ENCODE measurements at regions not wholly inside any gene's neighbourhood (a gene's known extent, or its start where the extent isn't known, plus 50 kb on each side); places are given as distances from the start of the nearest gene placed in this dataset.

DNA sequence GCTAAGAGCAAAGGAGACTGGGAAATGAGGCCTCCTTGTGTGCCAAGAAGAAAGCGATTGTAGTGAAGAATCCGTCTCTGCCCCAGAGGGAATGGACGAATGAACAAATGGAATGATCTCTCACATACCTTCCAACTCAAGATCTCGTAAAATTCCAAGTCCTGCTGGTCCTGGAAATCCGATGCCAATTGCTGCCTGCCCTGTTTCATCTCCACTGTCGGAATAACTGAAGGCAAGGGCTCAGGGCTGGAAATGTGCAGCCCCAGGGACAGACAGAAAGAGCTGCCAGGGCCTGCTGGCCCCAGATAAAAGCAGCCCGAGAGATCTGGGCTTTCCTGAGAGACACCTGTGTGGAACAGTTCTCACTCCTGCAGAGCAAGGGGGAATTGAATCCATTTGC lies 120.9 kb downstream of the MN1 start:
- Histone ChIP-seq H3K4me3 (ENCODE audit: insufficient read depth in 1 of 2, low read depth in 1 of 2, low read length in 2 of 2) (no peak overlapping the region), H2BK5ac (ENCODE audit: low read depth, low read length, poor library complexity, severe bottlenecking) (no peak overlapping the region), H3K18ac (ENCODE audit: low read depth in 1 of 2, low read length in 2 of 2) (no peak overlapping the region), H3K79me1 (replicated peaks; ENCODE audit: low read length, poor library complexity, severe bottlenecking) (no peaks in the 10 kb centered on the region), H2BK12ac (ENCODE audit: low read length in 2 of 2) (no peak overlapping the region), H3K23ac (ENCODE audit: low read length in 2 of 2) (no peak overlapping the region), H3K14ac (ENCODE audit: low read length in 2 of 2) (no peak overlapping the region), H3K36me3 (ENCODE audit: control insufficient read depth in 1 of 2, insufficient read depth in 2 of 2, low read depth in 1 of 2, low read length in 2 of 2) (no peaks in the 10 kb centered on the region), H2AFZ (ENCODE audit: low read depth, low read length) (no peak overlapping the region), H3K4ac (ENCODE audit: low read depth in 1 of 2, low read length in 2 of 2) (no peak overlapping the region), H4K8ac (ENCODE audit: low read length) (no peak overlapping the region), H3K4me1 (ENCODE audit: control insufficient read depth, insufficient read depth, low read depth, low read length) (peaks cover 2% of the 10 kb centered on the region), H3K27ac (ENCODE audit: low read length, poor library complexity, severe bottlenecking) (no peak overlapping the region), H4K91ac (ENCODE audit: low read length) (no peak overlapping the region), H2BK15ac (ENCODE audit: low read depth, poor library complexity, severe bottlenecking) (no peak overlapping the region), H2BK120ac (ENCODE audit: low read depth, low read length) (no peak overlapping the region), H3K4me2 (ENCODE audit: low read length, poor library complexity, severe bottlenecking) (no peak overlapping the region), H3K9ac (ENCODE audit: low read length) (no peak overlapping the region), H3K27me3 (ENCODE audit: control insufficient read depth in 1 of 2, insufficient read depth in 1 of 2, low read length in 2 of 2) (peaks cover 14 to 16% of the 10 kb centered on the region in 2 experiments), H2AK5ac (ENCODE audit: low read length, severe bottlenecking) (no peak overlapping the region), H3K9me3 (ENCODE audit: control insufficient read depth, low read length) (no peaks in the 10 kb centered on the region)
- WGBS = 88% methylated on average over 7 of the region's 7 CpGs
- DNase-seq = no peak

- DNase-seq = no peak
- H3K9me3 ChIP-seq (ENCODE audit: control insufficient read depth, low read length) = no peaks in the 10 kb centered on the region
- no peak overlapping the region for H2AK5ac ChIP-seq (ENCODE audit: low read length, severe bottlenecking)
- H3K4ac ChIP-seq (ENCODE audit: low read depth in 1 of 2, low read length in 2 of 2) = no peak overlapping the region
- H3K4me2 ChIP-seq (ENCODE audit: low read length, poor library complexity, severe bottlenecking) = no peak overlapping the region
- no peaks in the 10 kb centered on the region for H3K36me3 ChIP-seq (ENCODE audit: control insufficient read depth in 1 of 2, insufficient read depth in 2 of 2, low read depth in 1 of 2, low read length in 2 of 2)
- H2BK120ac ChIP-seq (ENCODE audit: low read depth, low read length) = no peak overlapping the region
- no peak overlapping the region for H4K8ac ChIP-seq (ENCODE audit: low read length)
- no peak overlapping the region for H3K23ac ChIP-seq (ENCODE audit: low read length in 2 of 2)
- peaks cover 14 to 16% of the 10 kb centered on the region in 2 experiments for H3K27me3 ChIP-seq (ENCODE audit: control insufficient read depth in 1 of 2, insufficient read depth in 1 of 2, low read length in 2 of 2)
- 95% methylated on average over 3 of the region's 3 CpGs for WGBS
- H3K9ac ChIP-seq (ENCODE audit: low read length) = no peak overlapping the region
- no peak overlapping the region for H2BK12ac ChIP-seq (ENCODE audit: low read length in 2 of 2)
- peaks cover 2% of the 10 kb centered on the region for H3K4me1 ChIP-seq (ENCODE audit: control insufficient read depth, insufficient read depth, low read depth, low read length)
- H3K79me1 ChIP-seq (replicated peaks; ENCODE audit: low read length, poor library complexity, severe bottlenecking) = no peaks in the 10 kb centered on the region
- no peak overlapping the region for H2BK15ac ChIP-seq (ENCODE audit: low read depth, poor library complexity, severe bottlenecking)
- no peak overlapping the region for H2BK5ac ChIP-seq (ENCODE audit: low read depth, low read length, poor library complexity, severe bottlenecking)
- no peak overlapping the region for H3K27ac ChIP-seq (ENCODE audit: low read length, poor library complexity, severe bottlenecking)
- no peak overlapping the region for H3K4me3 ChIP-seq (ENCODE audit: insufficient read depth in 1 of 2, low read depth in 1 of 2, low read length in 2 of 2)
- H3K18ac ChIP-seq (ENCODE audit: low read depth in 1 of 2, low read length in 2 of 2) = no peak overlapping the region
- H2AFZ ChIP-seq (ENCODE audit: low read depth, low read length) = no peak overlapping the region
- no peak overlapping the region for H3K14ac ChIP-seq (ENCODE audit: low read length in 2 of 2)
- H4K91ac ChIP-seq (ENCODE audit: low read length) = no peak overlapping the region
Observed at GRCh38 chr22:27681037-27681436, 120.5 kb downstream of the MN1 start.

- H3K9ac ChIP-seq (ENCODE audit: low read length) = no peak overlapping the region
- peaks cover 12 to 16% of the 10 kb centered on the region in 2 experiments for H3K27me3 ChIP-seq (ENCODE audit: control insufficient read depth in 1 of 2, insufficient read depth in 1 of 2, low read length in 2 of 2)
- H4K91ac ChIP-seq (ENCODE audit: low read length) = no peak overlapping the region
- no peak overlapping the region for H2BK120ac ChIP-seq (ENCODE audit: low read depth, low read length)
- H3K4me3 ChIP-seq (ENCODE audit: insufficient read depth in 1 of 2, low read depth in 1 of 2, low read length in 2 of 2) = no peak overlapping the region
- H3K79me1 ChIP-seq (replicated peaks; ENCODE audit: low read length, poor library complexity, severe bottlenecking) = no peaks in the 10 kb centered on the region
- no peak overlapping the region for H3K4me2 ChIP-seq (ENCODE audit: low read length, poor library complexity, severe bottlenecking)
- DNase-seq = no peak
- no peak overlapping the region for H2AK5ac ChIP-seq (ENCODE audit: low read length, severe bottlenecking)
- H3K4me1 ChIP-seq (ENCODE audit: control insufficient read depth, insufficient read depth, low read depth, low read length) = peaks cover 10% of the 10 kb centered on the region
- no peaks in the 10 kb centered on the region for H3K36me3 ChIP-seq (ENCODE audit: control insufficient read depth in 1 of 2, insufficient read depth in 2 of 2, low read depth in 1 of 2, low read length in 2 of 2)
- WGBS = 81% methylated on average over 9 of the region's 9 CpGs
- H4K8ac ChIP-seq (ENCODE audit: low read length) = no peak overlapping the region
- no peak overlapping the region for H3K27ac ChIP-seq (ENCODE audit: low read length, poor library complexity, severe bottlenecking)
- no peak overlapping the region for H3K14ac ChIP-seq (ENCODE audit: low read length in 2 of 2)
- no peak overlapping the region for H2BK15ac ChIP-seq (ENCODE audit: low read depth, poor library complexity, severe bottlenecking)
- H3K18ac ChIP-seq (ENCODE audit: low read depth in 1 of 2, low read length in 2 of 2) = no peak overlapping the region
- H2BK5ac ChIP-seq (ENCODE audit: low read depth, low read length, poor library complexity, severe bottlenecking) = no peak overlapping the region
- H3K23ac ChIP-seq (ENCODE audit: low read length in 2 of 2) = no peak overlapping the region
- H2BK12ac ChIP-seq (ENCODE audit: low read length in 2 of 2) = no peak overlapping the region
- no peak overlapping the region for H2AFZ ChIP-seq (ENCODE audit: low read depth, low read length)
- no peak overlapping the region for H3K4ac ChIP-seq (ENCODE audit: low read depth in 1 of 2, low read length in 2 of 2)
- H3K9me3 ChIP-seq (ENCODE audit: control insufficient read depth, low read length) = no peaks in the 10 kb centered on the region
Observed at GRCh38 chr22:27682437-27682836, 119.1 kb downstream of the MN1 start.

DNA sequence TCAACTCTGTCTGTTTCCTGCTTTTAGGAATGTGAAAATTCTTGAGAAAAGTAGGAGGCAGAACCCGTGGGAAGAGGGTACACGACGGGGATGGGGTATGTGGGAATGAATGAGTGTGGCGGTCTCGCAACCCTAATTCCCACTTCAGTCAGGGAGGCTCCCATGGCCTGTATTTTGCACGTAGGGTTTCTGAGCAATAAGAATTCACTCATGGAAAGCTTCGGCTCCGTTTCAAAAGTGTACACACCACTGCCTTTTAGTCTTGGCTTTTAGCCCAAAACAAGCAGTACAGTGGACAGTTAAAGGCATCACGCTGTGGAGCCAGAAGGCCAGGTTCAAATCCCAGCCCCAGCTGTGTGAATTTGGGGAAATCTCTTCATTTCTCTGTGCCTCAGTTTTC lies 116.7 kb downstream of the MN1 start:
- H2BK5ac ChIP-seq (ENCODE audit: low read depth, low read length, poor library complexity, severe bottlenecking) = no peak overlapping the region
- H2BK12ac ChIP-seq (ENCODE audit: low read length in 2 of 2) = no peak overlapping the region
- no peak overlapping the region for H3K4me3 ChIP-seq (ENCODE audit: insufficient read depth in 1 of 2, low read depth in 1 of 2, low read length in 2 of 2)
- no peaks in the 10 kb centered on the region for H3K9me3 ChIP-seq (ENCODE audit: control insufficient read depth, low read length)
- 78% methylated on average over 9 of the region's 9 CpGs for WGBS
- H3K4ac ChIP-seq (ENCODE audit: low read depth in 1 of 2, low read length in 2 of 2) = no peak overlapping the region
- no peak overlapping the region for H2BK15ac ChIP-seq (ENCODE audit: low read depth, poor library complexity, severe bottlenecking)
- H2AFZ ChIP-seq (ENCODE audit: low read depth, low read length) = no peak overlapping the region
- H3K14ac ChIP-seq (ENCODE audit: low read length in 2 of 2) = no peak overlapping the region
- H4K91ac ChIP-seq (ENCODE audit: low read length) = no peak overlapping the region
- peak; percentile 43 for DNase-seq
- no peak overlapping the region for H3K9ac ChIP-seq (ENCODE audit: low read length)
- no peak overlapping the region for H4K8ac ChIP-seq (ENCODE audit: low read length)
- H2BK120ac ChIP-seq (ENCODE audit: low read depth, low read length) = no peak overlapping the region
- no peak overlapping the region for H3K4me2 ChIP-seq (ENCODE audit: low read length, poor library complexity, severe bottlenecking)
- H3K79me1 ChIP-seq (replicated peaks; ENCODE audit: low read length, poor library complexity, severe bottlenecking) = no peaks in the 10 kb centered on the region
- H3K27ac ChIP-seq (ENCODE audit: low read length, poor library complexity, severe bottlenecking) = no peak overlapping the region
- H3K23ac ChIP-seq (ENCODE audit: low read length in 2 of 2) = no peak overlapping the region
- H2AK5ac ChIP-seq (ENCODE audit: low read length, severe bottlenecking) = no peak overlapping the region
- no peaks in the 10 kb centered on the region for H3K36me3 ChIP-seq (ENCODE audit: control insufficient read depth in 1 of 2, insufficient read depth in 2 of 2, low read depth in 1 of 2, low read length in 2 of 2)
- no peak overlapping the region for H3K18ac ChIP-seq (ENCODE audit: low read depth in 1 of 2, low read length in 2 of 2)
- peaks cover 11% of the 10 kb centered on the region for H3K4me1 ChIP-seq (ENCODE audit: control insufficient read depth, insufficient read depth, low read depth, low read length)
- H3K27me3 ChIP-seq (ENCODE audit: control insufficient read depth in 1 of 2, insufficient read depth in 1 of 2, low read length in 2 of 2) = peaks cover 0 to 11% of the 10 kb centered on the region in 2 experiments
